ENCODE measurements at regions not wholly inside any gene's neighbourhood (a gene's known extent, or its start where the extent isn't known, plus 50 kb on each side); places are given as distances from the start of the nearest gene placed in this dataset.

DNA sequence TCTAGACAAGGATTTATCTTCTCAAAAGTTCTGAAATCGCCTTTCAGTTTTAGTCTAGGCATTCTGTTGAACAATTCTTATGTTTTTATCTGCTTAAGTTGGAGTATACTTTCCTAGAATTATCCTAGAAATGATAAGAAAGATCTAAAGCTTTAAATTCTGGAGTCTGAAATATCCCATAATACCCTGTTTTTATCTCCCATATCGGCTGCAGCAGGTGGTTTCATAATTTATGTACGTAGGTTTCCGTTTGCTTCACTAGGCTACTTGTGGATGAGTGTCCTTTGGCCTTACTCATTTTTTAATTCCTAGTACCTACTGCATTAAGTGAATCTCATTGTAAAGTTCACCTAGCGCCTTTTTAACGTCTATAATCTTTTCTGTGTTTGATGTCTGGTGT, 58.5 kb upstream of the MGAT5 start (continued):
- no peak for TF ChIP-seq TEAD4 (IDR thresholded peaks at IDR 0.05; ENCODE audit: low read depth, low read length)

All from H1 (cell line).